Lung (tissue), 11 donors: ENCODE measurements at regions not wholly inside any gene's neighbourhood (a gene's known extent, or its start where the extent isn't known, plus 50 kb on each side); places are given as distances from the start of the nearest gene placed in this dataset.

Source experiments
- ATAC-seq: fragments of 200-7000 bp; cut with Tn5 transposase; one replicate; pipeline ENCODE4 v1.9.1; 2020; ENCODE audit warnings: moderate number of reproducible peaks; ENCODE audit not compliant: insufficient read depth, low FRiP score
- DNase-seq, 3 donors: peaks; one replicate each; pipeline ENCODE4 v3.0.0-alpha.2; 2013 to 2017
- H3K27ac ChIP-seq, 2 donors: one replicate each; pipeline ENCODE4 v1.5.1; 2013; ENCODE audit warnings: mild to moderate bottlenecking in 2 of 2, moderate library complexity in 2 of 2, control low read depth in 1 of 2, inconsistent platforms in 1 of 2, low read depth in 1 of 2, low read length in 1 of 2
- H3K27me3 ChIP-seq, 3 donors: one replicate each; pipeline ENCODE4 v1.5.1; 2013; ENCODE audit warnings: low read length in 2 of 3; ENCODE audit not compliant: control insufficient read depth in 3 of 3, insufficient read depth in 3 of 3
- H3K36me3 ChIP-seq, 4 donors: one replicate each; pipeline ENCODE4 v1.5.1; 2013; ENCODE audit warnings: low read length in 4 of 4, mild to moderate bottlenecking in 1 of 4, moderate library complexity in 1 of 4; ENCODE audit not compliant: control insufficient read depth in 4 of 4, insufficient read depth in 4 of 4
- H3K4me1 ChIP-seq, 5 donors: one replicate each; pipeline ENCODE4 v1.5.1; 2013; ENCODE audit warnings: low read length in 5 of 5, mild to moderate bottlenecking in 2 of 5, moderate library complexity in 1 of 5; ENCODE audit not compliant: control insufficient read depth in 5 of 5, insufficient read depth in 5 of 5
- H3K4me3 ChIP-seq: one replicate; pipeline ENCODE4 v1.5.1; 2013; ENCODE audit warnings: mild to moderate bottlenecking, control low read depth, moderate library complexity
- H3K9ac ChIP-seq, 2 donors: one replicate each; pipeline ENCODE4 v1.5.1; 2013; ENCODE audit warnings: low read length in 2 of 2, control low read depth in 1 of 2; ENCODE audit not compliant: insufficient read depth in 1 of 2
- H3K9me3 ChIP-seq, 4 donors: one replicate each; pipeline ENCODE4 v1.5.1; 2013; ENCODE audit warnings: low read length in 3 of 4, mild to moderate bottlenecking in 1 of 4, moderate library complexity in 1 of 4; ENCODE audit not compliant: control insufficient read depth in 4 of 4, insufficient read depth in 3 of 4
- WGBS, 2 donors: extraction: QIAGEN DNeasy Blood & Tissue Kit; methylation state at CpG; one replicate each; pipeline ENCODE4 v1.1.7; 2013; 5-methylcytosine and 5-hydroxymethylcytosine counted together
- TF ChIP-seq, protein P1 (sequence below): IDR thresholded peaks from 2 replicates; pipeline ENCODE4 v1.5.1; 2012; ENCODE audit warnings: mild to moderate bottlenecking; ENCODE audit errors: control extremely low read depth, extremely low read depth
- donor health status: control.
- donor health status: control.
- donor health status: Bipolar disorder and iron deficiency.
- donor health status: healthy.
- donor health status: DM: yes; HTN: yes; CAD: no.

GRCh38 chr13:31060655-31061054 is 101.0 kb downstream of the HSPH1 start:
- Histone ChIP-seq H3K27me3 (peaks cover 0 to 3% (median 0%) of the 10 kb centered on the region in 3 donors), H3K4me1 (peaks cover 0 to 4% (median 0%) of the 10 kb centered on the region in 5 donors), H3K9ac (no peak overlapping the region), H3K36me3 (no peaks in the 10 kb centered on the region), H3K27ac (no peak overlapping the region), H3K9me3 (no peaks in the 10 kb centered on the region), H3K4me3 (no peak overlapping the region)
- TF ChIP-seq, protein P1, sequence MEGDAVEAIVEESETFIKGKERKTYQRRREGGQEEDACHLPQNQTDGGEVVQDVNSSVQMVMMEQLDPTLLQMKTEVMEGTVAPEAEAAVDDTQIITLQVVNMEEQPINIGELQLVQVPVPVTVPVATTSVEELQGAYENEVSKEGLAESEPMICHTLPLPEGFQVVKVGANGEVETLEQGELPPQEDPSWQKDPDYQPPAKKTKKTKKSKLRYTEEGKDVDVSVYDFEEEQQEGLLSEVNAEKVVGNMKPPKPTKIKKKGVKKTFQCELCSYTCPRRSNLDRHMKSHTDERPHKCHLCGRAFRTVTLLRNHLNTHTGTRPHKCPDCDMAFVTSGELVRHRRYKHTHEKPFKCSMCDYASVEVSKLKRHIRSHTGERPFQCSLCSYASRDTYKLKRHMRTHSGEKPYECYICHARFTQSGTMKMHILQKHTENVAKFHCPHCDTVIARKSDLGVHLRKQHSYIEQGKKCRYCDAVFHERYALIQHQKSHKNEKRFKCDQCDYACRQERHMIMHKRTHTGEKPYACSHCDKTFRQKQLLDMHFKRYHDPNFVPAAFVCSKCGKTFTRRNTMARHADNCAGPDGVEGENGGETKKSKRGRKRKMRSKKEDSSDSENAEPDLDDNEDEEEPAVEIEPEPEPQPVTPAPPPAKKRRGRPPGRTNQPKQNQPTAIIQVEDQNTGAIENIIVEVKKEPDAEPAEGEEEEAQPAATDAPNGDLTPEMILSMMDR: no peak
- ATAC-seq: no peak
- no peak for DNase-seq
- 81 to 82% methylated on average over 7 of the region's 7 CpGs for WGBS, 2 donors

DNA sequence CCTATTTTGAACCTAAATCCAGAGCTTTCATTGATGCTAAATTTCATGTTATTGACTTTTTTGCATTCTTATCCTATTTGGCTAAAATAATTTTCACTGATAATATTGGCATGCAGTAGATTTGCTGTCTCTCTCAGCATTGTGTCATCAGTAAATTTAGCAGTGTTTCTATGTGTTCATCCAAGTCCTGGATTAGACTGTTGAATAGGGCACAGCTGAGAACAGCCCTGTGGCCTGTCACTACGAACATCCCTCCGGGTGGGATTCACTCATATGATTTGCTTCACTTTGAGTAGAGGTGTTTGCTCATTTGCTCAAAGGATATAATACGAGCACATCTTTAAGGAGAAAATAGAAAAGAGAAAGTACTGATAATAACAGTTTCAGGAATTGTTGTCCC is 101.5 kb downstream of the HSPH1 start:
- Histone ChIP-seq H3K36me3 (no peaks in the 10 kb centered on the region), H3K9me3 (no peaks in the 10 kb centered on the region), H3K4me3 (no peak overlapping the region), H3K4me1 (peaks cover 0 to 4% (median 0%) of the 10 kb centered on the region in 5 donors), H3K9ac (no peak overlapping the region), H3K27ac (no peak overlapping the region), H3K27me3 (peaks cover 0 to 3% (median 0%) of the 10 kb centered on the region in 3 donors)
- TF ChIP-seq, protein P1: no peak
- 88 to 97% methylated on average over 3 of the region's 3 CpGs for WGBS, 2 donors
- no peak for ATAC-seq
- DNase-seq: no peak

GRCh38 chr13:31057403-31058033 is 104.2 kb downstream of the HSPH1 start:
- ATAC-seq (no peak), DNase-seq (no peak)
- TF ChIP-seq, protein P1: no peak
- peaks cover 0 to 4% (median 0%) of the 10 kb centered on the region in 5 donors for H3K4me1 ChIP-seq
- no peak overlapping the region for H3K4me3 ChIP-seq
- no peaks in the 10 kb centered on the region for H3K9me3 ChIP-seq
- H3K36me3 ChIP-seq: no peaks in the 10 kb centered on the region
- WGBS, 2 donors: 94 to 97% methylated on average over 9 of the region's 9 CpGs
- H3K9ac ChIP-seq: no peak overlapping the region
- H3K27ac ChIP-seq: no peak overlapping the region
- H3K27me3 ChIP-seq: peaks cover 0 to 3% (median 0%) of the 10 kb centered on the region in 3 donors
